GM19025 (cell line): ENCODE measurements at regions not wholly inside any gene's neighbourhood (a gene's known extent, or its start where the extent isn't known, plus 50 kb on each side); places are given as distances from the start of the nearest gene placed in this dataset.

Experiments
- ATAC-seq: cut with Tn5 transposase; IDR thresholded peaks from one replicate; pipeline ENCODE4 v1.9.1; 2021; ENCODE audit warnings: mild to moderate bottlenecking, low read depth, moderate library complexity; ENCODE audit not compliant: unreplicated experiment

DNA sequence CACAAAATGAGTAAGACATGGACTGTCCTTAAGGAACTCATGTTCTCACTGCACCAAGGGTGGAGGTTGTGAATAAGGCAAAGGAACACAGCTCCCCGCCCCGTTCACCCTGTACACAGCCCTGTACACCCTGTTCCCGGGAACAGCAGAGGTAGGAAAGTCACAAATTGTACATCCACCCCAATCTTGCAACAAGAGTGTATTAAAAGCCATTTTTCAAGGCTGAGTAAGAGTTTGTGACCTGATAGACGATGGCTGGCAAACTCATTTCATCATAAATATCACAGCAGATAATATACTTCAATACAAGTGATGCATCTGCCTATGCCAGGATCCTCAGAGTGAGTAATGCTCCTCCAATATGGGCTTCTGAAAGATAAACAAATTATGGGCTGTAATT lies 52.5 kb upstream of the CAMK1G start:
- no peak for ATAC-seq

DNA sequence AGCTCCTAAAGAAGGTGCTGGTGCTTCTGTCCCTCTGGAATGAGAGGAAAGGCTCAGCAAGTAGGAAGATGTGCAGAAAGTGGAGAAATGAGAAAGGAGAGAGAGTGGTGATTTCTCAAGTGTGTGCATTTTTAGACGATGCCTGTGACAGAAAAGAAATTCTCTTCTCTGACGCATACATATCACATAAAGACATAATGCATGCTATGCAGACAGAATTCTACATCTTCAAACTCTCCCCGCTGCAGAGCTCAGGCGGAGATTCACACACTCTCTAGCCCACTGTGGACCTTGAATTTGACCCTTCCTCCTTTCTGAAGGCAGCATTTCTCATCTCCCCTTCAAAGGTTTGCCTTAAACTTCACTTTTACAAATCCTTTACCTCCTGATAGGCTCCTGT lies 52.0 kb upstream of the CAMK1G start:
- ATAC-seq: no peak
